ENCODE measurements at regions not wholly inside any gene's neighbourhood (a gene's known extent, or its start where the extent isn't known, plus 50 kb on each side); places are given as distances from the start of the nearest gene placed in this dataset.

DNA sequence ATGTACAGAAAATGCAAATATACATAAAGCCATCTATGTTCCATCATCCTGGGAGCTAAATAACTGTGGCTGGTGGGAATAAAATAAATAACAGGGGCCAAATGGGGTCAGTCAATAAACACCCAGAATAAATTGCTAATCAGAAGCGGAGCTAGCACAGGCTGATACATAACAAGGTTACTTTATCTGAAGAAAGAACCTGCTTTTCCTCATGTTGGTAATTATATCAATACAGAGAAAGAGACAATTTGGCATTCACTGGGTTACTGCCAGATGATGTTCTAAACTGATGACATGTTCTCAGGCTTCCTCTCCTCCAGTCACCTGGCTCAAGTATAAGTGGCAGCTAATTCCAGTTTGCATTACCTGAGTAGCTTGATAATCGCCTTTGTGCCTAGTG is 144.9 kb upstream of the CD180 start:
- TF ChIP-seq ZNF274 (IDR thresholded peaks at IDR 0.05; ENCODE audit: low read depth, low read length) (no peak), EGR1 (IDR thresholded peaks at IDR 0.05; ENCODE audit: low read depth) (no peak), RAD21 (IDR thresholded peaks at IDR 0.05; ENCODE audit: low read depth) (no peak), ELF1 (IDR thresholded peaks at IDR 0.05; ENCODE audit: borderline replicate concordance, low read depth) (no peak), JUND (IDR thresholded peaks at IDR 0.05) (no peak), EZH2phosphoT487 (IDR thresholded peaks at IDR 0.05; ENCODE audit: borderline replicate concordance) (no peak), EZH2 (IDR thresholded peaks at IDR 0.05) (no peak), ZFX (IDR thresholded peaks at IDR 0.05) (no peak), CEBPB (IDR thresholded peaks at IDR 0.05; ENCODE audit: low read depth) (no peak), POLR2AphosphoS5 (IDR thresholded peaks at IDR 0.05; ENCODE audit: low read depth, low read length) (no peak), POLR2A (IDR thresholded peaks at IDR 0.05; ENCODE audit: borderline replicate concordance, extremely low read depth, insufficient read depth, insufficient read length) (no peak)
- TF ChIP-seq, protein P1, sequence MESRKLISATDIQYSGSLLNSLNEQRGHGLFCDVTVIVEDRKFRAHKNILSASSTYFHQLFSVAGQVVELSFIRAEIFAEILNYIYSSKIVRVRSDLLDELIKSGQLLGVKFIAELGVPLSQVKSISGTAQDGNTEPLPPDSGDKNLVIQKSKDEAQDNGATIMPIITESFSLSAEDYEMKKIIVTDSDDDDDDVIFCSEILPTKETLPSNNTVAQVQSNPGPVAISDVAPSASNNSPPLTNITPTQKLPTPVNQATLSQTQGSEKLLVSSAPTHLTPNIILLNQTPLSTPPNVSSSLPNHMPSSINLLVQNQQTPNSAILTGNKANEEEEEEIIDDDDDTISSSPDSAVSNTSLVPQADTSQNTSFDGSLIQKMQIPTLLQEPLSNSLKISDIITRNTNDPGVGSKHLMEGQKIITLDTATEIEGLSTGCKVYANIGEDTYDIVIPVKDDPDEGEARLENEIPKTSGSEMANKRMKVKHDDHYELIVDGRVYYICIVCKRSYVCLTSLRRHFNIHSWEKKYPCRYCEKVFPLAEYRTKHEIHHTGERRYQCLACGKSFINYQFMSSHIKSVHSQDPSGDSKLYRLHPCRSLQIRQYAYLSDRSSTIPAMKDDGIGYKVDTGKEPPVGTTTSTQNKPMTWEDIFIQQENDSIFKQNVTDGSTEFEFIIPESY (IDR thresholded peaks at IDR 0.05; ENCODE audit: extremely low read depth, insufficient replicate concordance, low read length) = no peak
- TF ChIP-seq, protein P2, sequence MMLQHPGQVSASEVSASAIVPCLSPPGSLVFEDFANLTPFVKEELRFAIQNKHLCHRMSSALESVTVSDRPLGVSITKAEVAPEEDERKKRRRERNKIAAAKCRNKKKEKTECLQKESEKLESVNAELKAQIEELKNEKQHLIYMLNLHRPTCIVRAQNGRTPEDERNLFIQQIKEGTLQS (IDR thresholded peaks at IDR 0.05) = no peak
- Histone ChIP-seq H3K9me2 (ENCODE audit: insufficient read depth) (no peaks in the 10 kb centered on the region), H3K27me3 (ENCODE audit: insufficient read depth, low read length) (peaks cover 8% of the 10 kb centered on the region; the same call in 1 of the 2 replicates), H4K20me1 (ENCODE audit: insufficient read depth) (no peaks in the 10 kb centered on the region), H3K79me2 (ENCODE audit: insufficient read depth, low read length) (no peaks in the 10 kb centered on the region), H3K4me1 (ENCODE audit: control insufficient read depth in 1 of 2, insufficient read depth in 2 of 2, low read length in 2 of 2) (no peaks in the 10 kb centered on the region), H3K9ac (ENCODE audit: low read length) (no peak overlapping the region), H3K9me3 (ENCODE audit: control insufficient read depth in 1 of 2, insufficient read depth in 1 of 2, low read depth in 1 of 2, low read length in 2 of 2) (no peaks in the 10 kb centered on the region), H3K4me2 (ENCODE audit: low read length) (no peak overlapping the region), H3K36me3 (ENCODE audit: control insufficient read depth in 1 of 2, insufficient read depth in 2 of 2, low read length in 2 of 2) (no peaks in the 10 kb centered on the region), H3K27ac (ENCODE audit: low read depth, low read length) (no peak overlapping the region), H3K4me3 (replicated peaks in 1 of 2; ENCODE audit: low read depth in 1 of 2, low read length in 2 of 2) (no peak overlapping the region), H2AFZ (ENCODE audit: low read depth, low read length, poor library complexity, severe bottlenecking) (no peak overlapping the region)
- ChIA-PET POLR2A (no interaction called here), RAD21 (ENCODE audit: low non-redundant PET in 1 of 2, low total read pairs in 2 of 2, uncharacterized antibody in 2 of 2, unreplicated experiment in 2 of 2) (no interaction called here), CTCF (no interaction called here)
- no TSS peak for BruUV-seq (replicated peaks)
- DNase-seq (ENCODE audit: low read depth, low spot score) = no peak
- ATAC-seq = no peak
- intact Hi-C loops (cut with micrococcal nuclease) = no loop called here
